ENCODE measurements at regions not wholly inside any gene's neighbourhood (a gene's known extent, or its start where the extent isn't known, plus 50 kb on each side); places are given as distances from the start of the nearest gene placed in this dataset.

GRCh38 chr5:167723254-167723871 lies 568.1 kb upstream of the WWC1 start:
- DNase-seq, result peak; percentile 72

GRCh38 chr5:167725264-167725663 lies 566.2 kb upstream of the WWC1 start:
- DNase-seq, result no peak

GRCh38 chr5:167725741-167726140 lies 565.7 kb upstream of the WWC1 start:
- no peak for DNase-seq

GRCh38 chr5:167726642-167727041 lies 564.8 kb upstream of the WWC1 start:
- no peak for DNase-seq

GRCh38 chr5:167730121-167730520 lies 561.3 kb upstream of the WWC1 start:
- DNase-seq, result no peak

- DNase-seq, result no peak
These were observed 560.8 kb upstream of the WWC1 start for GRCh38 chr5:167730656-167731055.

- no peak for DNase-seq
These were observed 559.5 kb upstream of the WWC1 start for GRCh38 chr5:167731951-167732350.

- DNase-seq, result no peak
These were observed 558.9 kb upstream of the WWC1 start for GRCh38 chr5:167732499-167732898.

GRCh38 chr5:167736992-167737391 lies 554.5 kb upstream of the WWC1 start:
- DNase-seq, result no peak

GRCh38 chr5:167743695-167744464 lies 547.6 kb upstream of the WWC1 start:
- DNase-seq, result no peak

- no peak for DNase-seq
These were observed 545.6 kb upstream of the WWC1 start for GRCh38 chr5:167745868-167746267.

GRCh38 chr5:167750586-167750985 lies 540.9 kb upstream of the WWC1 start:
- DNase-seq, result no peak

- no peak for DNase-seq
These were observed 538.5 kb upstream of the WWC1 start for GRCh38 chr5:167752936-167753335.

GRCh38 chr5:167753725-167754490 lies 537.5 kb upstream of the WWC1 start:
- no peak for DNase-seq

- no peak for DNase-seq
These were observed 536.9 kb upstream of the WWC1 start for GRCh38 chr5:167754501-167755021.

- no peak for DNase-seq
These were observed 536.0 kb upstream of the WWC1 start for GRCh38 chr5:167755420-167755819.

- DNase-seq, result no peak
These were observed 532.2 kb upstream of the WWC1 start for GRCh38 chr5:167759057-167759821.

- DNase-seq, result no peak
These were observed 527.7 kb upstream of the WWC1 start for GRCh38 chr5:167763772-167764171.

GRCh38 chr5:167764641-167765289 lies 526.7 kb upstream of the WWC1 start:
- no peak for DNase-seq

GRCh38 chr5:167765352-167765751 lies 526.1 kb upstream of the WWC1 start:
- DNase-seq, result no peak

- DNase-seq, result no peak
These were observed 524.5 kb upstream of the WWC1 start for GRCh38 chr5:167766957-167767356.

GRCh38 chr5:167767795-167768194 lies 523.6 kb upstream of the WWC1 start:
- DNase-seq, result no peak

Measured in activated CD4-positive, alpha-beta T cell treated with anti-CD3 and anti-CD28 coated beads for 48 hours (primary cell).